ENCODE measurements at regions not wholly inside any gene's neighbourhood (a gene's known extent, or its start where the extent isn't known, plus 50 kb on each side); places are given as distances from the start of the nearest gene placed in this dataset.

DNA sequence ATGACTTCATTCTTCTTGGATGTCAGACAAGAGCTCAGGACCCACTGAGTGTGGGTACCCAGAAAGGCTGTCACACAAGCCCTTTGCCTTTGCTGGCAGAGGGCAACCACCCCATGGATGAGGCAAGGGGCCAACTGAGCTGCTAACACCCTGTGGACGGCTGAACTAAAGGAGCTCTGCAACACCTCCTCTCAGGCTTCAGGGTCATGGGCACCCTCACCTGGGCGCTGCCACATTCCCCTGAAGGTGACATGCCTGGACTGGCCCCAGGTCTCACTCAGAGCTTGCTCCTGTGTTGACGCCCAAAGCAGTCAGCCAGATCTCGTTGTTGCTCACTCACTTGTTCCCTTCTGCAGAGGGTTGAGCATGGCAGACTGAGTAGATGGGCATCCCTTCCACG lies 336.8 kb upstream of the TMEM132C start:
- ChIA-PET CTCF (no interaction called here), POLR2A (no interaction called here)
- H3K27ac ChIP-seq (ENCODE audit: low read depth, low read length), result no peak overlapping the region

GRCh38 chr12:127934409-127934808 lies 332.6 kb upstream of the TMEM132C start:
- Histone ChIP-seq H3K27ac (ENCODE audit: low read depth, low read length) (no peak overlapping the region), H3K27me3 (ENCODE audit: control insufficient read depth, insufficient read depth, low read length) (no peaks in the 10 kb centered on the region), H3K4me3 (ENCODE audit: low read depth, low read length) (no peak overlapping the region), H3K9me3 (ENCODE audit: control insufficient read depth, insufficient read depth, low read length) (peaks cover 25% of the 10 kb centered on the region)
- TF ChIP-seq, protein P1, sequence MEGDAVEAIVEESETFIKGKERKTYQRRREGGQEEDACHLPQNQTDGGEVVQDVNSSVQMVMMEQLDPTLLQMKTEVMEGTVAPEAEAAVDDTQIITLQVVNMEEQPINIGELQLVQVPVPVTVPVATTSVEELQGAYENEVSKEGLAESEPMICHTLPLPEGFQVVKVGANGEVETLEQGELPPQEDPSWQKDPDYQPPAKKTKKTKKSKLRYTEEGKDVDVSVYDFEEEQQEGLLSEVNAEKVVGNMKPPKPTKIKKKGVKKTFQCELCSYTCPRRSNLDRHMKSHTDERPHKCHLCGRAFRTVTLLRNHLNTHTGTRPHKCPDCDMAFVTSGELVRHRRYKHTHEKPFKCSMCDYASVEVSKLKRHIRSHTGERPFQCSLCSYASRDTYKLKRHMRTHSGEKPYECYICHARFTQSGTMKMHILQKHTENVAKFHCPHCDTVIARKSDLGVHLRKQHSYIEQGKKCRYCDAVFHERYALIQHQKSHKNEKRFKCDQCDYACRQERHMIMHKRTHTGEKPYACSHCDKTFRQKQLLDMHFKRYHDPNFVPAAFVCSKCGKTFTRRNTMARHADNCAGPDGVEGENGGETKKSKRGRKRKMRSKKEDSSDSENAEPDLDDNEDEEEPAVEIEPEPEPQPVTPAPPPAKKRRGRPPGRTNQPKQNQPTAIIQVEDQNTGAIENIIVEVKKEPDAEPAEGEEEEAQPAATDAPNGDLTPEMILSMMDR (IDR thresholded peaks at IDR 0.05; ENCODE audit: low read depth, low read length), result no peak
- no peak for DNase-seq (ENCODE audit: low read depth, low spot score)
- POLR2A ChIA-PET, result no interaction called here
- CTCF ChIA-PET, result no interaction called here

More for the DNA sequence above, 336.8 kb upstream of the TMEM132C start:
- TF ChIP-seq, protein P1 (IDR thresholded peaks at IDR 0.05; ENCODE audit: low read depth, low read length), result no peak
- Histone ChIP-seq H3K27me3 (ENCODE audit: control insufficient read depth, insufficient read depth, low read length) (no peaks in the 10 kb centered on the region), H3K9me3 (ENCODE audit: control insufficient read depth, insufficient read depth, low read length) (peaks cover 24% of the 10 kb centered on the region), H3K4me3 (ENCODE audit: low read depth, low read length) (no peak overlapping the region)
- DNase-seq (ENCODE audit: low read depth, low spot score), result no peak

GRCh38 chr12:127936463-127936862 lies 330.5 kb upstream of the TMEM132C start:
- CTCF ChIA-PET, result no interaction called here
- TF ChIP-seq, protein P1 (IDR thresholded peaks at IDR 0.05; ENCODE audit: low read depth, low read length), result no peak
- POLR2A ChIA-PET, result no interaction called here

DNA sequence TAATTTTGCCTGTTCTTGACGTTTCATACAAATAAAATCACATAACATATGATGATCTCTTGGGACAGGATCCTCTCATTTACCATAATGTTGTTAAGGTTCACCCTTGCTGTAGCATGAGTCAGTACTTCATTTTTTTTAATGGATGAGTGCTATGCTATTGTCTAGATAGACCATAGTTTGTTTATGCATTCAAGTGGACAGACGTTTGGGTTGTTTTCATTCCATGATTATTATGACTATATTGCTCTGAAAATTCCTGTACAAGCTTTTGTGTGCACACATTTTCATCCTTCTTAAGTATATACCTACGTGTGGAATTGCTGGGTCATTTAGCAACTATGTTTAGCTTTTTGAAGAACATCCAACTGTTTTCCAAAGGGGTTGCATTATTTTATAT lies 325.6 kb upstream of the TMEM132C start:
- ChIA-PET POLR2A (no interaction called here), CTCF (no interaction called here)
- Histone ChIP-seq H3K4me3 (ENCODE audit: low read depth, low read length) (no peak overlapping the region), H3K27me3 (ENCODE audit: control insufficient read depth, insufficient read depth, low read length) (no peaks in the 10 kb centered on the region), H3K27ac (ENCODE audit: low read depth, low read length) (no peak overlapping the region), H3K9me3 (ENCODE audit: control insufficient read depth, insufficient read depth, low read length) (peaks cover 42% of the 10 kb centered on the region)
- no peak for DNase-seq (ENCODE audit: low read depth, low spot score)
- TF ChIP-seq, protein P1 (IDR thresholded peaks at IDR 0.05; ENCODE audit: low read depth, low read length), result no peak

More at GRCh38 chr12:127936463-127936862, 330.5 kb upstream of the TMEM132C start:
- Histone ChIP-seq H3K4me3 (ENCODE audit: low read depth, low read length) (no peak overlapping the region), H3K9me3 (ENCODE audit: control insufficient read depth, insufficient read depth, low read length) (peaks cover 20% of the 10 kb centered on the region), H3K27ac (ENCODE audit: low read depth, low read length) (no peak overlapping the region), H3K27me3 (ENCODE audit: control insufficient read depth, insufficient read depth, low read length) (no peaks in the 10 kb centered on the region)
- no peak for DNase-seq (ENCODE audit: low read depth, low spot score)

GRCh38 chr12:127942981-127943380 lies 324.0 kb upstream of the TMEM132C start:
- no peak overlapping the region for H3K4me3 ChIP-seq (ENCODE audit: low read depth, low read length)
- no peak overlapping the region for H3K27ac ChIP-seq (ENCODE audit: low read depth, low read length)
- H3K9me3 ChIP-seq (ENCODE audit: control insufficient read depth, insufficient read depth, low read length), result peaks cover 45% of the 10 kb centered on the region
- H3K27me3 ChIP-seq (ENCODE audit: control insufficient read depth, insufficient read depth, low read length), result no peaks in the 10 kb centered on the region
- TF ChIP-seq, protein P1 (IDR thresholded peaks at IDR 0.05; ENCODE audit: low read depth, low read length), result no peak
- ChIA-PET POLR2A (no interaction called here), CTCF (no interaction called here)
- DNase-seq (ENCODE audit: low read depth, low spot score), result no peak
